ENCODE measurements at regions not wholly inside any gene's neighbourhood (a gene's known extent, or its start where the extent isn't known, plus 50 kb on each side); places are given as distances from the start of the nearest gene placed in this dataset.

- no peak for DNase-seq
- H3K4me1 ChIP-seq: no peaks in the 10 kb centered on the region
- WGBS, 3 donors: 83 to 88% (median 83%) methylated on average over 1 of the region's 1 CpG
Measured at GRCh38 chr4:134610956-134611355, 409.4 kb upstream of the PABPC4L start.

GRCh38 chr4:134610172-134610571 is 408.6 kb upstream of the PABPC4L start:
- ATAC-seq (no peak), DNase-seq (no peak)
- H3K4me1 ChIP-seq: no peaks in the 10 kb centered on the region
- H3K27ac ChIP-seq: no peak overlapping the region
- intact Hi-C loops (cut with DNase I): no loop called here
- TF ChIP-seq CTCF (IDR thresholded peaks at IDR 0.05): no peak
- H3K4me3 ChIP-seq: no peak overlapping the region
- no peaks in the 10 kb centered on the region for H3K9me3 ChIP-seq
- WGBS, 3 donors: 54 to 76% (median 61%) methylated on average over 1 of the region's 1 CpG
- no peaks in the 10 kb centered on the region for H3K36me3 ChIP-seq (ENCODE audit: insufficient read depth in 1 of 2, low read depth in 1 of 2)
- H3K27me3 ChIP-seq (ENCODE audit: insufficient read depth in 3 of 3, low read length in 2 of 3): no peaks in the 10 kb centered on the region

More at GRCh38 chr4:134610956-134611355, 409.4 kb upstream of the PABPC4L start:
- Histone ChIP-seq H3K9me3 (no peaks in the 10 kb centered on the region), H3K27ac (no peak overlapping the region), H3K4me3 (no peak overlapping the region), H3K36me3 (ENCODE audit: insufficient read depth in 1 of 2, low read depth in 1 of 2) (no peaks in the 10 kb centered on the region), H3K27me3 (ENCODE audit: insufficient read depth in 3 of 3, low read length in 2 of 3) (no peaks in the 10 kb centered on the region)
- intact Hi-C loops (cut with DNase I): no loop called here
- no peak for TF ChIP-seq CTCF (IDR thresholded peaks at IDR 0.05)
- no peak for ATAC-seq

- Histone ChIP-seq H3K27ac (no peak overlapping the region), H3K4me1 (no peaks in the 10 kb centered on the region), H3K27me3 (ENCODE audit: insufficient read depth in 3 of 3, low read length in 2 of 3) (no peaks in the 10 kb centered on the region), H3K4me3 (no peak overlapping the region), H3K9me3 (no peaks in the 10 kb centered on the region), H3K36me3 (ENCODE audit: insufficient read depth in 1 of 2, low read depth in 1 of 2) (no peaks in the 10 kb centered on the region)
- no peak for DNase-seq
- TF ChIP-seq CTCF (IDR thresholded peaks at IDR 0.05): no peak
- ATAC-seq: no peak
- intact Hi-C loops (cut with DNase I): no loop called here
- 0 to 97% (median 92%) methylated on average over 1 of the region's 1 CpG for WGBS, 3 donors
Measured at GRCh38 chr4:134601706-134602105, 400.1 kb upstream of the PABPC4L start.

GRCh38 chr4:134591326-134591725 is 389.7 kb upstream of the PABPC4L start:
- intact Hi-C loops (cut with DNase I): no loop called here
- Histone ChIP-seq H3K36me3 (ENCODE audit: insufficient read depth in 1 of 2, low read depth in 1 of 2) (no peaks in the 10 kb centered on the region), H3K9me3 (no peaks in the 10 kb centered on the region), H3K27ac (no peak overlapping the region), H3K27me3 (ENCODE audit: insufficient read depth in 3 of 3, low read length in 2 of 3) (no peaks in the 10 kb centered on the region), H3K4me1 (no peaks in the 10 kb centered on the region), H3K4me3 (no peak overlapping the region)
- no peak for TF ChIP-seq CTCF (IDR thresholded peaks at IDR 0.05)
- WGBS, 3 donors: 63 to 69% (median 64%) methylated on average over 1 of the region's 1 CpG
- ATAC-seq (no peak), DNase-seq (no peak)

GRCh38 chr4:134585972-134586371 is 384.4 kb upstream of the PABPC4L start:
- Histone ChIP-seq H3K36me3 (ENCODE audit: insufficient read depth in 1 of 2, low read depth in 1 of 2) (no peaks in the 10 kb centered on the region), H3K4me1 (no peaks in the 10 kb centered on the region), H3K9me3 (no peaks in the 10 kb centered on the region), H3K27ac (no peak overlapping the region), H3K4me3 (no peak overlapping the region), H3K27me3 (ENCODE audit: insufficient read depth in 3 of 3, low read length in 2 of 3) (no peaks in the 10 kb centered on the region)
- DNase-seq: no peak
- ATAC-seq: no peak
- 61 to 71% (median 68%) methylated on average over 5 of the region's 5 CpGs for WGBS, 3 donors
- intact Hi-C loops (cut with DNase I): no loop called here
- no peak for TF ChIP-seq CTCF (IDR thresholded peaks at IDR 0.05)
